Stomach (tissue), 4 donors: ENCODE measurements at regions not wholly inside any gene's neighbourhood (a gene's known extent, or its start where the extent isn't known, plus 50 kb on each side); places are given as distances from the start of the nearest gene placed in this dataset.

ENCODE experiments used
- POLR2A ChIP-seq, 4 donors: fragments of 450-650 bp; IDR thresholded peaks; one replicate each; pipeline ENCODE4 v1.6.1; 2016; ENCODE audit warnings: antibody characterized with exemption in 4 of 4, control low read depth in 2 of 4, mild to moderate bottlenecking in 1 of 4, moderate library complexity in 1 of 4
- POLR2AphosphoS5 ChIP-seq, 3 donors: sonication (generic); formaldehyde crosslinking; IDR thresholded peaks; one replicate each; pipeline ENCODE4 v1.6.1; 2016; ENCODE audit warnings: antibody characterized with exemption in 3 of 3

- no peak for TF ChIP-seq POLR2A (IDR thresholded peaks at IDR 0.05)
- TF ChIP-seq POLR2AphosphoS5 (IDR thresholded peaks at IDR 0.05): no peak
Measured at GRCh38 chr15:98330692-98331435, 317.5 kb upstream of the IGF1R start.
